ENCODE measurements at regions not wholly inside any gene's neighbourhood (a gene's known extent, or its start where the extent isn't known, plus 50 kb on each side); places are given as distances from the start of the nearest gene placed in this dataset.

DNA sequence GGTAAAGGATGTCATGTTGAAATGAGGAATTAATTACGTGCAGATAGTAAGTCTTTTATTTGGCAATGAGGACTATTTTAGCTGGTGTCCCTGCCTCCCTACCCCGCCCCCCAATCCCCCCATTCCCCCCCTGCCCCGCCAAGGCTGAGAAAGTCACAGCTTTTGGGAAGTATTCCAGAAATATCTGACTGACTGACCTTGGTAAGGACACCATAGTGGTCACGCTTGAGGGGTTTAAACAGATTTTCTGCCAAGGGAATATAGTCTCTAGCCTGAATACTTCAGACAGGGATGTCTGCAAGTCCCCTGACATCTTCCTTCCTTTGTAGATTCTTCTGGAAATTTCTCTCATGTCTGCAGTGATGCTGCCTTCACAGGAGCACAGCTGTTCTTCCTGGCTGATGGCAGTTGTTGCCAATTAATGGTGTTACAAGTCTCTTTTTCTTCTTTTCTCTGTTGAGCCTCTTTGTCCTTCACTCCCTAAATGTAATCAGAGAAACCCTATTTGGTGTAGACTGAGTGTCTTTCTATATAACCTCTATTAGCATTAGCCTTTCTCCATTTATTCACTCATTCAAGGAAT is 53.7 kb upstream of the MGAT5 start:
- no peak for DNase-seq (ENCODE audit: low read depth)

DNA sequence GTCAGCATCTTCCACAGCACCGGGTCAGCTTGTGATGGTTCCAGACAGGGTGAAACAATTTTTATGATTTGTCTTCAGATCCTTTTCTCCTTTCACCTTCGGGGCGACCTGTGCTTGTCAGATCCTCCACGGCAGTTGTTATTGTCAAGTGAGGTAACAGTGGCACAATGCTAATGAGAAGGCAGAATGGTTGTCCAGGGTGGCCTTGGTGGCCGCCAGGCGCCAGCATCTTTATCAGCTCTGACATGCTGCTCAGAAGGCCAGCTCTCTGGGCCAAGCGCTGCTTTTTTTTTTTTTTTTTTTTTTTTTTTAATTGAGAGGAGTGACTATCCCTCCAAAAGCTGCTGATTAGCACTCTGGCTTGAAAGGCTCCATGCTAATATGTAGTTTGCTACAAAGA is 52.3 kb upstream of the MGAT5 start:
- no peak for DNase-seq (ENCODE audit: low read depth)

DNA sequence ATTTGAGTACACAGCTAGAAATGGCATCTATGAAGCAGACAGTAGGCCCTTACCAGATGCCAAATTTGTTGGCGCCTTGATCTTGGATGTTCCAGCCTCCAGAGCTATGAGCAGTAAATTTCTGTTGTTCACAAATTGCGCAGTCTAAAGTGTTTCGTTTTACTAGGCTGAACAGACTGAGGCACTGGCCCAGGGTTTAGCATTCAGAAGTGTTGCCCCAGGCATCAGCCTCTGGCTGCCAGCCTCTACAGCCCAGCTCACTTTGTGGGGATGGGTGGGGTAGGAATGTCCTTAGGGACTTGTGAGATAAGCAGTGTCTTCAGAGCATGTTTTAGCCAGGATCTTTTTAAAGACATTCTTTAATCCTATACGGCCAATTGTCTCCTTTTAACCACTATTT is 51.5 kb upstream of the MGAT5 start:
- DNase-seq (ENCODE audit: low read depth), result peak; percentile 40

DNA sequence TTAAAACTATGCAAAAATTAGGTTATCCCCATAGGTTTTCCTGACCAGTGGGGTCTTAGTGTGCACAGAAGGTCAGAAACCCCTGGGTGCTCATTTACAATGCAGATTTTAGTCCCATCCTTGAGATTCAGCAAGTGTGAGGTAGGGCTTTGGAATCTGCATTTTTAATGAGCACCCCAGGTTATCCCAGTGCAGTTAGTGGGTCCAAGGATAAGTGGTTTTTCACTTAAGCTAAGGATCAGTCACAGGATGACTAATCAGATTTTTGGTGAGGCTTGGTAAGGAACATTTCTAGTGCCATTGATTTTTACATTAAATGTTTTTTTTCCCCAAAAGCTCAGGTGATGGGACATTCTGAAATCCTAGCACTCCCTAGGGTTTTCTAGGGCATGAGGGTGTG is 50.7 kb upstream of the MGAT5 start:
- DNase-seq (ENCODE audit: low read depth), result peak; percentile 30

All from M059J (cell line).